HFFc6 (cell line): ENCODE measurements at regions not wholly inside any gene's neighbourhood (a gene's known extent, or its start where the extent isn't known, plus 50 kb on each side); places are given as distances from the start of the nearest gene placed in this dataset.

Experiments used
- DNase-seq: peaks from one replicate; pipeline ENCODE4 v3.0.0-alpha.2; 2018
- H3K27ac Mint-ChIP-seq: 2 replicates; pipeline ENCODE4 v1.8.0; 2020; ENCODE audit warnings: mild to moderate bottlenecking, mixed read lengths
- H3K27me3 Mint-ChIP-seq: 2 replicates; pipeline ENCODE4 v1.8.0; 2021; ENCODE audit warnings: mild to moderate bottlenecking, moderate library complexity, mixed read lengths; ENCODE audit not compliant: insufficient read depth
- H3K36me3 Mint-ChIP-seq: 2 replicates; pipeline ENCODE4 v1.8.0; 2021; ENCODE audit warnings: low read depth, mixed read lengths
- H3K4me1 Mint-ChIP-seq: 2 replicates; pipeline ENCODE4 v1.8.0; 2020; ENCODE audit warnings: low read depth, mixed read lengths
- H3K4me3 Mint-ChIP-seq: 2 replicates; pipeline ENCODE4 v1.8.0; 2020; ENCODE audit warnings: mild to moderate bottlenecking, moderate library complexity, mixed read lengths
- H3K9me3 Mint-ChIP-seq: 2 replicates; pipeline ENCODE4 v1.8.0; 2020; ENCODE audit warnings: mild to moderate bottlenecking, mixed read lengths
- TF ChIP-seq, protein P1 (sequence below): fragments of 200-600 bp; sonication (generic); IDR thresholded peaks from 2 replicates; pipeline ENCODE4 v1.5.0; 2021; ENCODE audit warnings: antibody characterized with exemption, mild to moderate bottlenecking

DNA sequence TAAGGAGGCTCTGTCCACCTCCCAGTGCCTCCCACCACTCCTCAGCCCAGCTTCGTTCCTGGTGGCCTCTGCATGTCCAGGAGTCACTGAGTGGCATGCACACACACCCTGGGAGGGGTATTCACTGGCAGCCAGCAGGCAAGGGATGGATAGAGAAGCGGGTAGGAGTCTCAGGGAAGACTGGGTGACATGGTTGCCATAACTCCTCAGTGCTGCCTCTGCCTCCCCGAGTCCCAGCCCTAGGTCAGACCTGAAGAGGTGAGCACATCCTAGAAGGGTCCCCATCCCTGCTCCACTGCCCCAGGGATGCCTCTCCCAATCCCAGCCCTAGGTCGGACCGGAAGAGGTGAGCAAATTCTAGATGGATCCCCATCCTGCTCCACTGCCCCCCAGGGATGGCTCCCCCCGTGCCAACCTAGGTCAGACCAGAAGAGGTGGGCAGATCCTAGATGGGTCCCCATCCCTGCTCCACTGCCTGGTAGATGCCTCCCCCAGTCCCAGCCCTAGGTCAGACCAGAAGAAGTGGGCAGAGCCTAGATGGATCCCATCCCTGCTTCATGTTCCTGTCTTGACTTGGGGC is 197.0 kb downstream of the IRF8 start:
- TF ChIP-seq, protein P1, sequence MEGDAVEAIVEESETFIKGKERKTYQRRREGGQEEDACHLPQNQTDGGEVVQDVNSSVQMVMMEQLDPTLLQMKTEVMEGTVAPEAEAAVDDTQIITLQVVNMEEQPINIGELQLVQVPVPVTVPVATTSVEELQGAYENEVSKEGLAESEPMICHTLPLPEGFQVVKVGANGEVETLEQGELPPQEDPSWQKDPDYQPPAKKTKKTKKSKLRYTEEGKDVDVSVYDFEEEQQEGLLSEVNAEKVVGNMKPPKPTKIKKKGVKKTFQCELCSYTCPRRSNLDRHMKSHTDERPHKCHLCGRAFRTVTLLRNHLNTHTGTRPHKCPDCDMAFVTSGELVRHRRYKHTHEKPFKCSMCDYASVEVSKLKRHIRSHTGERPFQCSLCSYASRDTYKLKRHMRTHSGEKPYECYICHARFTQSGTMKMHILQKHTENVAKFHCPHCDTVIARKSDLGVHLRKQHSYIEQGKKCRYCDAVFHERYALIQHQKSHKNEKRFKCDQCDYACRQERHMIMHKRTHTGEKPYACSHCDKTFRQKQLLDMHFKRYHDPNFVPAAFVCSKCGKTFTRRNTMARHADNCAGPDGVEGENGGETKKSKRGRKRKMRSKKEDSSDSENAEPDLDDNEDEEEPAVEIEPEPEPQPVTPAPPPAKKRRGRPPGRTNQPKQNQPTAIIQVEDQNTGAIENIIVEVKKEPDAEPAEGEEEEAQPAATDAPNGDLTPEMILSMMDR = no peak
- Mint-ChIP-seq H3K36me3 (no peaks in the 10 kb centered on the region), H3K4me1 (no peaks in the 10 kb centered on the region)

DNA sequence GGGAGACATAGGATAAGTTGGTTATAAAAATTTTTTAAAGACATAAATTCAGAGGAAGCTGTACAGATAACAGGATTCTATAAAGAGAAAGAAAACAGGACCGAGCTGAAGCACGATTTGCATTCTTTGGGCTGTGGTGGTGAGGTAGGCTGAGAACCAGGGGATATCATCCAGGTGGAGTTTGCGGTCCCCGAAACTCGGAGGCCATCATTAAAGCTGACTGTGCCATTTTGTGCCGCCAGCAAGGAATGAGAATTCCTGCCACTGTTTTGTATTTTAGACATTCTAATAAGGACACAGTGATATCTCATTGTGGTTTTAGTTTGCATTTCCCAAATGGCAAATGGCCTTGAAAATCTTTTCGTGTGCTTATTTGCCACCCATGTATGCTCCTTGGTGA is 197.9 kb downstream of the IRF8 start:
- no peaks in the 10 kb centered on the region; the same call in 1 of the 2 replicates for H3K9me3 Mint-ChIP-seq

More for the DNA sequence above, 197.0 kb downstream of the IRF8 start:
- Mint-ChIP-seq H3K27me3 (peaks cover 35% of the 10 kb centered on the region), H3K9me3 (no peaks in the 10 kb centered on the region; the same call in 1 of the 2 replicates), H3K27ac (no peak overlapping the region), H3K4me3 (no peak overlapping the region)
- no peak for DNase-seq

DNA sequence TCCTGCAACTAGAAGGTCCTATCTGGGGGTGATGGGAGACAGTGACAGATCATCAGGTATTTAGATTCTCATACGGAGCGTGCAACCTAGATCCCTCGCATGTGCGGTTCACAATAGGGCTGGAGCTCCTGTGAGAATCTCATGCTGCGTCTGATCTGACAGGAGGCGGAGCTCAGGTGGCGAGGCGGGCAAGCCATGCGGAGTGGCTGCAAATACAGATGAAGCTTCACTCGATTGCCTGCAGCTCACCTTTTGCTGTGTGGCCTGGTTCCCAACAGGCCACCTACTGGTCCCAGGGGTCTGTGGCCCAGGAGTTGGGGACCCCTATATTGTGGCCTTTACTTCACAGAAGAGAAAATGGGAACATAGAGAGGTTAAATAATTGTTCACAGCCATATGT is 200.4 kb downstream of the IRF8 start:
- no peaks in the 10 kb centered on the region for H3K36me3 Mint-ChIP-seq
- H3K27ac Mint-ChIP-seq = no peak overlapping the region
- TF ChIP-seq, protein P1 = no peak
- no peaks in the 10 kb centered on the region; the same call in 1 of the 2 replicates for H3K9me3 Mint-ChIP-seq
- H3K4me1 Mint-ChIP-seq = peaks cover 6% of the 10 kb centered on the region; the same call in 1 of the 2 replicates
- no peak for DNase-seq
- no peak overlapping the region for H3K4me3 Mint-ChIP-seq
- H3K27me3 Mint-ChIP-seq = peaks cover 43% of the 10 kb centered on the region

More for the DNA sequence above, 197.9 kb downstream of the IRF8 start:
- peaks cover 41% of the 10 kb centered on the region for H3K27me3 Mint-ChIP-seq
- no peak overlapping the region for H3K27ac Mint-ChIP-seq
- H3K4me1 Mint-ChIP-seq = no peaks in the 10 kb centered on the region; the same call in 1 of the 2 replicates
- no peak overlapping the region for H3K4me3 Mint-ChIP-seq
- no peaks in the 10 kb centered on the region for H3K36me3 Mint-ChIP-seq
- TF ChIP-seq, protein P1 = no peak
- DNase-seq = no peak

DNA sequence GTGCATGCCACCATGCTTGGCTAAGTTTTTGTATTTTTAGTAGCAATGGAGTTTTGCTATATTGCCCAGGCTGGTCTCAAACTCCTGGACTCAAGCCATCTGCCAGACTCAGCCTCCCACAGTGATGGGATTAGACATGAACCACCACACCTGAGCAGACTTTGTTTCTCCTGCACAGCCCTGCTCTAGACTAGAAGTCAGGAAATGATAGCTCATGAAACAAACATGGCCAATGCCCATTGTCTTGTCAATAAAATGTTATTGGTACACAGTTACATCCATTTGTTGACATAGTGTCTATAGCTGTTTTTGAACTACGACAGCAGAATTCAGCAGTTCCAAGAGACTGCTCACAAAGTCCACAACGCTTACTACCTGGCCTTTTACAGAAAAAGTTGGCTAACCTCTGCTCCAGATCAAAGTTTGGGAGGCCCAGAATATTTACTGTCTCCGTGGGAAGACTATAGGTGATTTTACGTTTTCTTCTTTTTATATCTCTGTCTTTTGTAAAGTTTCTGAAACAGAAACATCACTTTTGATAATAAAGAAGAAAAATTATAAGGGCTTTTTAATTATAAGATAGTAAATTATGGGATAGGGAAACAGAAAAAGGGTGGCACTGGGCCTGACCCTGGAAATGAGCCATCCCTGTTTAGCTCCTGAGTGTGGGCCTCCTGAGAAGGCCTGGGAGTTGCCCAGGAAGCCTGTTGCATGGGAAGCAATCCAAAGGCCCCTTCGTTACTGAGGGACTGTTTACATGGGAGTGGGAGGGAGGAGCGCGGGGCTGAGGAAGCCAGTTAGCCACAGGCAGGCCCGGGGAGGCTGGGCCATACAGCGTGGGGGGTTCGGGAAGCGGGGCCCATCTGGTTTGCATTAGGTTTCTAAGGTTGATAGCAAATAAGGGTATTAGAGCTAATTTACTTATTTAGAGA is 201.5 kb downstream of the IRF8 start:
- H3K4me1 Mint-ChIP-seq = peaks cover 6% of the 10 kb centered on the region; the same call in 1 of the 2 replicates
- DNase-seq = no peak
- no peak overlapping the region for H3K27ac Mint-ChIP-seq
- H3K36me3 Mint-ChIP-seq = no peaks in the 10 kb centered on the region
- no peaks in the 10 kb centered on the region; the same call in 1 of the 2 replicates for H3K9me3 Mint-ChIP-seq
- TF ChIP-seq, protein P1 = no peak
- H3K4me3 Mint-ChIP-seq = no peak overlapping the region
- peaks cover 42% of the 10 kb centered on the region for H3K27me3 Mint-ChIP-seq

DNA sequence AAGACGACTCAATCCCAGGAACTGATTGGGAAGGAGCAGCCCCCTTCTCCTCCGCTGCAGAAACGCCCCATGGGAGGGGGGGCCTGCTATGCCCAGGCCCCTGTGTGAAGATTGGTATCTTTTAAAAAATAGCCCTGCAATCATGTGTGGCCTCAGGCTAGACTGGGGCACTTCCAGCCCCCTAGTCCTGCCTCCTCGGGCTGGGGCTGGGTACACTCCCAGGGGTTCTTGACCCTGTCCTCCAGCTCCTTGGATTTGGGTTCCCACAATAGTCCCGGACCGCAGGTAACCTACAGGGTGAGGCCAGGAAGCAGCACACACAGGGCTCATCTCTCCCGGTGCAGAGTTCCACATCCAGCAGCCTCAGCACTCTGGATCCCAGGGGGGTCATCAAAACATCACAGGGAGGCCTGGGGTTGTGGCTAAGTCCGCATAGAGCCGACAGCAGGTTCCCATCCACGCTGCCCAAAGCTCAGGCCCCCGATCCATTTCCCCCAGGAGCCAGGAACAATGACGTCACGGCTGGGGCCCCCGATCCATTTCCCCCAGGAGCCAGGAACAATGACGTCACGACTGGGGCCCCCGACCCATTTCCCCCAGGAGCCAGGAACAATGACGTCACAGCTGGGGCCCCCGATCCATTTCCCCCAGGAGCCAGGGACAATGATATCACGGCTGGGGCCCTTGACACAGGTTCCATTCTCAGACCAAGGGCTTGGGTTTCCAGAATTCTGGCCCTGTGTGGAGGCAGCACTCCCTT is 202.4 kb downstream of the IRF8 start:
- TF ChIP-seq, protein P1 = no peak
- no peak overlapping the region for H3K27ac Mint-ChIP-seq
- H3K27me3 Mint-ChIP-seq = peaks cover 34% of the 10 kb centered on the region

More for the DNA sequence above, 202.4 kb downstream of the IRF8 start:
- H3K4me3 Mint-ChIP-seq = no peak overlapping the region
- no peaks in the 10 kb centered on the region; the same call in 1 of the 2 replicates for H3K9me3 Mint-ChIP-seq
- no peak for DNase-seq
- H3K36me3 Mint-ChIP-seq = no peaks in the 10 kb centered on the region
- peaks cover 6% of the 10 kb centered on the region; the same call in 1 of the 2 replicates for H3K4me1 Mint-ChIP-seq
